Renal pelvis (tissue), 1 donor: ENCODE measurements at regions not wholly inside any gene's neighbourhood (a gene's known extent, or its start where the extent isn't known, plus 50 kb on each side); places are given as distances from the start of the nearest gene placed in this dataset.
"Not testable (repeated sequence)": the region's sequence is repeated elsewhere in the genome, so short reads cannot be mapped to it uniquely, and the experiment has no call there.

Experiments
- DNase-seq: peaks from one replicate; pipeline ENCODE4 v3.0.0-alpha.2; 2013

- no peak for DNase-seq
Observed at GRCh38 chr5:52255308-52255707, 532.4 kb upstream of the ITGA1 start.

GRCh38 chr5:52262844-52263243 lies 524.9 kb upstream of the ITGA1 start:
- DNase-seq: no peak

GRCh38 chr5:52269401-52269800 lies 518.3 kb upstream of the ITGA1 start:
- peak; percentile 76 for DNase-seq

- DNase-seq: peak; percentile 5
Observed at GRCh38 chr5:52269859-52270258, 517.9 kb upstream of the ITGA1 start.

GRCh38 chr5:52275639-52276038 lies 512.1 kb upstream of the ITGA1 start:
- peak; percentile 23 for DNase-seq

GRCh38 chr5:52277101-52277500 lies 510.6 kb upstream of the ITGA1 start:
- DNase-seq: no peak

GRCh38 chr5:52282647-52283046 lies 505.1 kb upstream of the ITGA1 start:
- no peak for DNase-seq

- DNase-seq: no peak
Observed at GRCh38 chr5:52283221-52283620, 504.5 kb upstream of the ITGA1 start.

- no peak for DNase-seq
Observed at GRCh38 chr5:52300703-52301372, 486.9 kb upstream of the ITGA1 start.

GRCh38 chr5:52304816-52305215 lies 482.9 kb upstream of the ITGA1 start:
- not testable (repeated sequence) for DNase-seq

- DNase-seq: no peak
Observed at GRCh38 chr5:52328220-52328806, 459.4 kb upstream of the ITGA1 start.

- DNase-seq: no peak
Observed at GRCh38 chr5:52331725-52332124, 456.0 kb upstream of the ITGA1 start.

GRCh38 chr5:52334367-52334766 lies 453.3 kb upstream of the ITGA1 start:
- DNase-seq: no peak

- no peak for DNase-seq
Observed at GRCh38 chr5:52339285-52339684, 448.4 kb upstream of the ITGA1 start.

- no peak for DNase-seq
Observed at GRCh38 chr5:52342361-52342760, 445.4 kb upstream of the ITGA1 start.

- peak; percentile 21 for DNase-seq
Observed at GRCh38 chr5:52356311-52356918, 431.3 kb upstream of the ITGA1 start.

GRCh38 chr5:52359261-52359660 lies 428.5 kb upstream of the ITGA1 start:
- no peak for DNase-seq

GRCh38 chr5:52360985-52361384 lies 426.7 kb upstream of the ITGA1 start:
- DNase-seq: no peak

GRCh38 chr5:52374286-52374685 lies 413.4 kb upstream of the ITGA1 start:
- no peak for DNase-seq

- no peak for DNase-seq
Observed at GRCh38 chr5:52375969-52376368, 411.7 kb upstream of the ITGA1 start.

GRCh38 chr5:52376592-52376991 lies 411.1 kb upstream of the ITGA1 start:
- no peak for DNase-seq

GRCh38 chr5:52378237-52378636 lies 409.5 kb upstream of the ITGA1 start:
- no peak for DNase-seq

GRCh38 chr5:52388349-52388748 lies 399.4 kb upstream of the ITGA1 start:
- no peak for DNase-seq

GRCh38 chr5:52392321-52392720 lies 395.4 kb upstream of the ITGA1 start:
- DNase-seq: no peak
